IPS-NIHi7 (cell line): ENCODE measurements at regions not wholly inside any gene's neighbourhood (a gene's known extent, or its start where the extent isn't known, plus 50 kb on each side); places are given as distances from the start of the nearest gene placed in this dataset.
A peak's percentile ranks its signal among the peaks of the same experiment; 100 is the strongest.

Source experiments
- DNase-seq: peaks from one replicate; pipeline ENCODE4 v3.0.0; 2012; ENCODE audit warnings: mixed read lengths; ENCODE audit errors: extremely low spot score

GRCh38 chr3:130259166-130259874 lies 86.2 kb upstream of the COL6A5 start:
- DNase-seq: no peak

GRCh38 chr3:130260918-130261317 lies 84.6 kb upstream of the COL6A5 start:
- no peak for DNase-seq

GRCh38 chr3:130263708-130264107 lies 81.8 kb upstream of the COL6A5 start:
- no peak for DNase-seq

GRCh38 chr3:130266817-130267216 lies 78.7 kb upstream of the COL6A5 start:
- DNase-seq: no peak

GRCh38 chr3:130276203-130276803 lies 69.2 kb upstream of the COL6A5 start:
- DNase-seq: peak; percentile 81

GRCh38 chr3:130288670-130289069 lies 56.8 kb upstream of the COL6A5 start:
- DNase-seq: no peak

GRCh38 chr3:130291148-130291547 lies 54.3 kb upstream of the COL6A5 start:
- no peak for DNase-seq

- DNase-seq: no peak
Measured at GRCh38 chr3:130293247-130293646, 52.2 kb upstream of the COL6A5 start.
